HepG2 (cell line): ENCODE measurements at regions not wholly inside any gene's neighbourhood (a gene's known extent, or its start where the extent isn't known, plus 50 kb on each side); places are given as distances from the start of the nearest gene placed in this dataset.

Source experiments
- ATAC-seq: fragments of 200-7000 bp; cut with Tn5 transposase; 3 replicates; pipeline ENCODE4 v1.9.1; 2020; ENCODE audit warnings: mild to moderate bottlenecking, moderate library complexity
- BruUV-seq: library from RNA; stranded (reverse); fragments of 400-500 nt; replicated peaks from 2 replicates; lab custom pipeline; 2021; lab: Mats Ljungman, UMichigan
- CTCF ChIA-PET: fragments of 300-600 bp; formaldehyde crosslinking; extraction: SDS; loops from one replicate; lab custom pipeline; 2021; ENCODE audit warnings: low total read pairs, inconsistent platforms, low intra/inter-chr PET ratio; lab: Yijun Ruan, JAX
- POLR2A ChIA-PET: fragments of 350-600 bp; sonication (Branson Sonifier 250); formaldehyde crosslinking; loops from one replicate; lab custom pipeline; 2020; ENCODE audit warnings: antibody characterized with exemption, inconsistent platforms; lab: Yijun Ruan, JAX
- DNase-seq: peaks from one replicate; pipeline ENCODE4 v3.0.0-alpha.2; 2015; ENCODE audit warnings: low spot score
- FAIRE-seq: peaks from 3 replicates; lab custom pipeline; 2011; peaks lifted over from hg19 to GRCh38; lab: Jason Lieb, UNC
- H2AFZ ChIP-seq: one replicate; pipeline ENCODE4 v1.6.1; 2011; ENCODE audit warnings: low read length, inconsistent platforms
- H3K27ac ChIP-seq: fragments of 300-600 bp; 3 replicates; pipeline ENCODE4 v1.8.0; 2011; ENCODE audit warnings: mixed run types, mild to moderate bottlenecking, mixed read lengths, low read length, inconsistent platforms; ENCODE audit not compliant: insufficient read depth; ENCODE audit errors: extremely low read length
- H3K27me3 ChIP-seq, 2 experiments: fragments of 200-600 bp in 1 of 2; 2 replicates in 1 of 2; 3 replicates in 1 of 2; pipeline versions ENCODE4 v1.6.0 to v1.8.0; 2011; ENCODE audit warnings: low read length in 2 of 2, mild to moderate bottlenecking in 2 of 2, moderate library complexity in 2 of 2, inconsistent platforms in 1 of 2; ENCODE audit not compliant: insufficient read depth in 2 of 2, control insufficient read depth in 1 of 2
- H3K36me3 ChIP-seq, 2 experiments: fragments of 200-600 bp in 1 of 2; replicated peaks in 1 of 2; 2 replicates in 1 of 2; 3 replicates in 1 of 2; pipeline versions ENCODE4 v1.5.1 to v1.8.0; 2011; ENCODE audit warnings: low read length in 2 of 2, inconsistent platforms in 1 of 2; ENCODE audit not compliant: insufficient read depth in 2 of 2, control insufficient read depth in 1 of 2
- H3K4me1 ChIP-seq: 2 replicates; pipeline ENCODE4 v1.5.1; 2012; ENCODE audit warnings: low read length, inconsistent platforms; ENCODE audit not compliant: insufficient read depth
- H3K4me2 ChIP-seq: 2 replicates; pipeline ENCODE4 v1.6.0; 2011; ENCODE audit warnings: low read depth, low read length, inconsistent platforms
- H3K4me3 ChIP-seq, 3 experiments: fragments of 200-600 bp in 1 of 3; sonication (generic), shearing (Covaris generic) in 1 of 3; replicated peaks in 1 of 3; 2 replicates each; pipeline ENCODE4 v1.5.1; 2011 to 2016; ENCODE audit warnings: low read length in 3 of 3, inconsistent platforms in 2 of 3, low read depth in 2 of 3, mild to moderate bottlenecking in 2 of 3, control low read depth in 1 of 3, mixed read lengths in 1 of 3; ENCODE audit not compliant: insufficient read depth in 1 of 3
- H3K79me2 ChIP-seq: one replicate; pipeline ENCODE4 v1.6.1; 2011; ENCODE audit warnings: low read length, inconsistent platforms; ENCODE audit not compliant: insufficient read depth
- H3K9ac ChIP-seq: 2 replicates; pipeline ENCODE4 v1.6.0; 2011; ENCODE audit warnings: mild to moderate bottlenecking, low read depth, low read length, inconsistent platforms; ENCODE audit not compliant: insufficient read depth
- H3K9me3 ChIP-seq: 2 replicates; pipeline ENCODE4 v1.5.1; 2012; ENCODE audit warnings: mild to moderate bottlenecking, low read length
- H4K20me1 ChIP-seq: 2 replicates; pipeline ENCODE4 v1.6.0; 2011; ENCODE audit warnings: inconsistent platforms, mild to moderate bottlenecking, low read length, moderate library complexity; ENCODE audit not compliant: insufficient read depth
- BCL6 ChIP-seq: IDR thresholded peaks from 2 replicates; pipeline ENCODE4 v1.6.1; 2016; ENCODE audit warnings: missing genetic modification reagents, missing compliant biosample characterization
- KDM4B ChIP-seq: sonication (generic); formaldehyde crosslinking; IDR thresholded peaks from 2 replicates; pipeline ENCODE4 v1.4.0; 2020; ENCODE audit warnings: missing genetic modification reagents
- MTF2 ChIP-seq: sonication (generic); formaldehyde crosslinking; IDR thresholded peaks from 2 replicates; pipeline ENCODE4 v1.5.0; 2020; ENCODE audit warnings: missing genetic modification reagents, borderline replicate concordance
- NONO ChIP-seq, 2 experiments: fragments of 450-650 bp in 1 of 2; sonication (generic) in 1 of 2; formaldehyde crosslinking in 1 of 2; IDR thresholded peaks in 1 of 2; conservative IDR thresholded peaks in 1 of 2; 2 replicates each; pipeline versions ENCODE4 v1.6.1 to v1.8.0; 2017 to 2022; ENCODE audit warnings: mild to moderate bottlenecking in 1 of 2, missing genetic modification reagents in 1 of 2, moderate library complexity in 1 of 2
- NR2F1 ChIP-seq, 2 experiments: fragments of 450-650 bp in 1 of 2; formaldehyde crosslinking in 1 of 2; IDR thresholded peaks; 2 replicates each; pipeline versions ENCODE4 v1.5.0 to v1.6.1; 2016 to 2020; ENCODE audit warnings: mild to moderate bottlenecking in 1 of 2, missing compliant biosample characterization in 1 of 2, missing genetic modification reagents in 1 of 2, moderate library complexity in 1 of 2
- TCF7L2 ChIP-seq: IDR thresholded peaks from 2 replicates; pipeline ENCODE4 v1.6.1; 2011; ENCODE audit warnings: mild to moderate bottlenecking, low read depth, low read length, moderate library complexity
- ZBTB43 ChIP-seq: sonication (generic); formaldehyde crosslinking; conservative IDR thresholded peaks from 2 replicates; pipeline ENCODE4 v1.4.0; 2020; ENCODE audit warnings: missing genetic modification reagents
- ZNF230 ChIP-seq: sonication (generic); formaldehyde crosslinking; IDR thresholded peaks from 2 replicates; pipeline ENCODE4 v1.4.0; 2020; ENCODE audit warnings: mild to moderate bottlenecking, missing genetic modification reagents
- ZNF547 ChIP-seq: sonication (generic); formaldehyde crosslinking; IDR thresholded peaks from 2 replicates; pipeline ENCODE4 v1.5.1; 2020; ENCODE audit warnings: mild to moderate bottlenecking, missing genetic modification reagents
- ZNF660 ChIP-seq: sonication (generic); formaldehyde crosslinking; IDR thresholded peaks from 2 replicates; pipeline ENCODE4 v1.5.1; 2020; ENCODE audit warnings: mild to moderate bottlenecking, low read depth, missing genetic modification reagents, borderline replicate concordance
- ZNF770 ChIP-seq: sonication (generic); formaldehyde crosslinking; IDR thresholded peaks from 2 replicates; pipeline ENCODE4 v1.5.0; 2020; ENCODE audit warnings: mild to moderate bottlenecking, missing genetic modification reagents
- ZNF850 ChIP-seq: sonication (generic); formaldehyde crosslinking; conservative IDR thresholded peaks from 2 replicates; pipeline ENCODE4 v1.9.0; 2021; ENCODE audit warnings: mild to moderate bottlenecking, missing genetic modification reagents
- ZSCAN22 ChIP-seq: sonication (generic); formaldehyde crosslinking; IDR thresholded peaks from 2 replicates; pipeline ENCODE4 v1.4.0; 2020; ENCODE audit warnings: mild to moderate bottlenecking, missing genetic modification reagents
- WGBS: methylation state at CpG from one replicate; pipeline ENCODE4 v1.1.6; 2017; ENCODE audit warnings: low lambda C conversion rate; 5-methylcytosine and 5-hydroxymethylcytosine counted together
- in situ Hi-C: cut with HindIII; loops from 2 replicates; pipeline ENCODE4 v1.10.0; 2017; ENCODE audit warnings: low pct_unique_long_range_greater_than_20kb; ENCODE audit not compliant: extremely low pct_ligation_motif_present
- intact Hi-C: fragments of 100-400 bp; cut with micrococcal nuclease; formaldehyde crosslinking; loops from one replicate; pipeline ENCODE4 v1.10.0; 2022; ENCODE audit not compliant: unreplicated experiment

GRCh38 chr2:155442755-155443372 lies 744.4 kb downstream of the KCNJ3 start:
- H3K9ac ChIP-seq: no peak overlapping the region
- intact Hi-C loops: no loop called here
- H2AFZ ChIP-seq: no peak overlapping the region
- WGBS: 2% methylated on average over 2 of the region's 2 CpGs
- POLR2A ChIA-PET: no interaction called here
- DNase-seq: no peak
- no peaks in the 10 kb centered on the region for H3K27me3 ChIP-seq
- BruUV-seq: no TSS peak
- peaks cover 40% of the 10 kb centered on the region for H3K9me3 ChIP-seq
- H3K27ac ChIP-seq: no peak overlapping the region
- no peaks in the 10 kb centered on the region for H3K4me1 ChIP-seq
- no peaks in the 10 kb centered on the region for H3K79me2 ChIP-seq
- no peak overlapping the region for H3K4me2 ChIP-seq
- no peak overlapping the region for H3K4me3 ChIP-seq
- CTCF ChIA-PET: no interaction called here
- TF ChIP-seq ZNF850 (CRISPR knock-in tag) (no peak), TCF7L2 (no peak), NR2F1 (CRISPR knock-in tag; IDR thresholded peaks at IDR 0.05) (no peak), MTF2 (CRISPR knock-in tag) (no peak)
- no peak for FAIRE-seq
- in situ Hi-C loops: no loop called here
- no peaks in the 10 kb centered on the region for H3K36me3 ChIP-seq
- no peaks in the 10 kb centered on the region for H4K20me1 ChIP-seq
- no peak for ATAC-seq

- Histone ChIP-seq H2AFZ (no peak overlapping the region), H3K36me3 (no peaks in the 10 kb centered on the region), H3K4me2 (no peak overlapping the region), H3K9ac (no peak overlapping the region), H3K27me3 (no peaks in the 10 kb centered on the region), H3K4me3 (no peak overlapping the region), H3K79me2 (no peaks in the 10 kb centered on the region), H3K27ac (no peak overlapping the region), H3K9me3 (peaks cover 48% of the 10 kb centered on the region), H3K4me1 (no peaks in the 10 kb centered on the region), H4K20me1 (no peaks in the 10 kb centered on the region)
- DNase-seq: no peak
- 3% methylated on average over 2 of the region's 2 CpGs for WGBS
- no peak for TF ChIP-seq ZNF660 (CRISPR knock-in tag)
- no peak for TF ChIP-seq ZNF230 (CRISPR knock-in tag)
- no peak for TF ChIP-seq KDM4B
- no peak for TF ChIP-seq ZSCAN22
- TF ChIP-seq BCL6 (CRISPR knock-in tag): no peak
- no peak for TF ChIP-seq ZNF770 (CRISPR knock-in tag)
- TF ChIP-seq ZNF547 (CRISPR knock-in tag): no peak
- TF ChIP-seq ZBTB43 (CRISPR knock-in tag): no peak
- TF ChIP-seq NONO (IDR thresholded peaks at IDR 0.05): no peak
- no peak for TF ChIP-seq NONO (CRISPR knock-in tag; conservative IDR thresholded peaks at IDR 0.05)
- no TSS peak for BruUV-seq
- intact Hi-C loops: no loop called here
- ChIA-PET CTCF (no interaction called here), POLR2A (no interaction called here)
- no peak for ATAC-seq
- in situ Hi-C loops: no loop called here
- FAIRE-seq: no peak
Measured at GRCh38 chr2:155442088-155442487, 743.6 kb downstream of the KCNJ3 start.
